GM23248 (cell line): ENCODE measurements at regions not wholly inside any gene's neighbourhood (a gene's known extent, or its start where the extent isn't known, plus 50 kb on each side); places are given as distances from the start of the nearest gene placed in this dataset.

ENCODE experiments used
- DNase-seq: peaks from one replicate; pipeline ENCODE4 v3.0.0-alpha.2; 2015
- H2AFZ ChIP-seq: fragments of 200-600 bp; sonication (generic); 2 replicates; pipeline ENCODE4 v1.6.1; 2016; ENCODE audit warnings: antibody characterized with exemption
- H3F3A ChIP-seq: fragments of 200-600 bp; sonication (generic); 2 replicates; pipeline ENCODE4 v1.6.1; 2016; ENCODE audit warnings: mild to moderate bottlenecking, antibody characterized with exemption, mixed run types; ENCODE audit not compliant: insufficient read depth
- H3K27ac ChIP-seq: fragments of 200-600 bp; sonication (generic); 2 replicates; pipeline ENCODE4 v1.5.1; 2016; ENCODE audit warnings: mild to moderate bottlenecking
- H3K27me3 ChIP-seq: fragments of 200-600 bp; sonication (generic); replicated peaks from 2 replicates; pipeline ENCODE4 v1.6.1; 2016; ENCODE audit warnings: mild to moderate bottlenecking; ENCODE audit not compliant: insufficient read depth
- H3K36me3 ChIP-seq: fragments of 200-600 bp; sonication (generic); 2 replicates; pipeline ENCODE4 v1.6.1; 2016; ENCODE audit warnings: low read depth, mild to moderate bottlenecking
- H3K4me1 ChIP-seq: fragments of 200-600 bp; sonication (generic); 2 replicates; pipeline ENCODE4 v1.6.1; 2016; ENCODE audit warnings: mild to moderate bottlenecking; ENCODE audit not compliant: insufficient read depth
- H3K4me2 ChIP-seq: fragments of 200-600 bp; sonication (generic); one replicate; pipeline ENCODE4 v1.6.1; 2016; ENCODE audit warnings: mild to moderate bottlenecking; ENCODE audit not compliant: unreplicated experiment
- H3K4me3 ChIP-seq: fragments of 200-600 bp; sonication (generic); 2 replicates; pipeline ENCODE4 v1.5.1; 2016; ENCODE audit warnings: mild to moderate bottlenecking
- H3K79me2 ChIP-seq: fragments of 200-600 bp; sonication (generic); 2 replicates; pipeline ENCODE4 v1.6.1; 2016; ENCODE audit warnings: mild to moderate bottlenecking; ENCODE audit not compliant: insufficient read depth
- H3K9ac ChIP-seq: fragments of 200-600 bp; sonication (generic); 2 replicates; pipeline ENCODE4 v1.6.1; 2016; ENCODE audit warnings: mild to moderate bottlenecking
- H3K9me2 ChIP-seq: fragments of 200-600 bp; sonication (generic); 2 replicates; pipeline ENCODE4 v1.6.1; 2016; ENCODE audit warnings: mixed run types, mild to moderate bottlenecking, moderate library complexity; ENCODE audit not compliant: insufficient read depth
- H3K9me3 ChIP-seq: fragments of 200-600 bp; sonication (generic); one replicate; pipeline ENCODE4 v1.6.1; 2017; ENCODE audit warnings: low read depth
- H4K20me1 ChIP-seq: fragments of 200-600 bp; sonication (generic); 2 replicates; pipeline ENCODE4 v1.6.0; 2016; ENCODE audit not compliant: insufficient read depth
- EZH2 ChIP-seq: fragments of 200-600 bp; sonication (generic); IDR thresholded peaks from 2 replicates; pipeline ENCODE4 v1.6.1; 2018; ENCODE audit warnings: antibody characterized with exemption, mild to moderate bottlenecking; ENCODE audit not compliant: insufficient read depth, poor library complexity, severe bottlenecking
- EZH2phosphoT487 ChIP-seq: fragments of 200-600 bp; sonication (generic); IDR thresholded peaks from 2 replicates; pipeline ENCODE4 v1.6.1; 2018; ENCODE audit warnings: antibody characterized with exemption, moderate library complexity, mild to moderate bottlenecking, low read depth; ENCODE audit not compliant: insufficient read depth
- WGBS, 2 experiments: methylation state at CpG; one replicate each; pipeline ENCODE4 v1.1.6; 2015 to 2017; ENCODE audit warnings: low lambda C conversion rate in 2 of 2, low coverage in 1 of 2; ENCODE audit errors: missing lambda C conversion rate in 2 of 2; 5-methylcytosine and 5-hydroxymethylcytosine counted together
- in situ Hi-C: fragments of 300-500 bp; cut with MboI; formaldehyde crosslinking; loops from 2 replicates; pipeline ENCODE4 v1.15.0; 2020

DNA sequence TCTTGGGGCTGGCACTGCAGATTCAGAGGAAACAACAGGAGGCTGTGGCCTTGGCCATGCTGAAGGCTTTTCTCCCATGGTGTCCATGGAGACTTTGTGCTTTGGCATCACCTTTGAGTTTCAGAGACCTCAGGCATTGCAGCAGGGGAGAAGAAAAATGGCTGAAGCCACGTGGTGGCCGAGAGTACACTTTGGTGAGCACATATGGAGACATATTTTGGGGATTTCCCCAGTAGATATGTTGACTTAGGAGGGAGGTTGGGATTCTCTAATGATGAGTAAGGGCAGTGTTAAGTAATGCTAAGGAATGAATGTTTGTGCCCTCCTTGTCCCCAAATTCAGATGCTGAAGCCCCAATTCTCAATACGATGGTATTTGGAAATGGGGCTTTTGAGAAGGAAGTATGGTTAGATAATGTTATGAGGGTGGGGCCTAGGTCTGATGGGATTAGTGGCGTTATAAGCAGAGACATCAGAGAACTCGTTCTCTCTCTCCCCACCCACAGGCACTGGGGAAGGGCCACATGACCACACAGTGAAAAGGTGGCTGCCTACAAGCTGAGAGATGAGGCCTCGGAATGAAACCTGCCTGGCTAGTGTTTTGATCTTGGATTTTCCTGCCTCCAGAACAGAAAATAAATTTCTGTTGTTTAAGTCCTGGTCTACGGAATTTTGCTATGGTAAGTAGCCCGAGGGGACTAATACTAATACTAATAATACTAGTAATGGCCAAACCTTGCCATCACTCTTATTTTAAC, 98.6 kb downstream of the TBX19 start:
- peak; percentile 41 for DNase-seq
- Histone ChIP-seq H3K4me3 (no peak overlapping the region), H3K9me3 (no peaks in the 10 kb centered on the region), H3F3A (no peaks in the 10 kb centered on the region), H4K20me1 (no peaks in the 10 kb centered on the region), H3K4me2 (no peak overlapping the region), H3K4me1 (no peaks in the 10 kb centered on the region), H3K27me3 (no peaks in the 10 kb centered on the region), H3K79me2 (no peaks in the 10 kb centered on the region), H3K9ac (no peak overlapping the region), H3K36me3 (no peaks in the 10 kb centered on the region), H3K9me2 (no peaks in the 10 kb centered on the region), H3K27ac (no peak overlapping the region), H2AFZ (no peak overlapping the region)
- WGBS, 2 experiments = 69 to 81% methylated on average over 8 of the region's 8 CpGs
- in situ Hi-C loops = no loop called here
- TF ChIP-seq EZH2 (no peak), EZH2phosphoT487 (no peak)

DNA sequence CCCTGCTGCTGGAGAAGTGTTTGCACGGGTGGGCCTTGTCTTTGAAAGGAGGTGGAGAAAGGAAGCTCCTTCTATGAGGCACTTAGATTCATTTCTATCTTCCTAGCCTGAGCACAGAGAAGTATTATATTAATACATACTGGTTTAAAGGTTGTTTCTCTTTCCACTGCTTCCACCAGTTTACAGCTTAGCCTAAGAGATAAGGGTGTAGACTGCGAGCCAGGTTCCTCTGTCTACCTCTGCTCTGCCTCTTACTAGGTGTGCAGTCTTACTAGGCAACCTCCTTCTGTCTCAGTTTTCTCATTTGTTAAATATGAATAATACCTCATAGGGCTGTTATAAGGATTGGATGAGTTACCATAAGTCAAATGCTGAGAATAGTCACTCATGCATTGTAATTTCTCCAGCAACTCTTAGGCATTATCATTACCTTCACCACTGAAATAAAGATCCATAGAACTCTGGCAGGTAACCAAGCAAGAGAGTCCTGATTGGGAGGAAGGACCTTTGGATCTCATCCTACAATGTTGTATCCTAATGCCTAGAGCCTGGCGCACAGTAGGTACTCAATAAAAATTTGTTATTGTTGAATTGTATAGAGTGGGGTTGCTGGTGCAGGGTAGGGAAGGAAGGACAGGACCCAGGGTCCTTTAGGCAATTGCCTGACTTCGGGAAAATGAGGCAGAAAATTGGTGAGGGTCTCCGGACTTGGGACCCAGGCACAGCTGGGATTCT, 95.1 kb downstream of the TBX19 start:
- TF ChIP-seq EZH2phosphoT487 = no peak
- TF ChIP-seq EZH2 = no peak
- Histone ChIP-seq H3K9me3 (no peaks in the 10 kb centered on the region), H4K20me1 (no peaks in the 10 kb centered on the region), H3K4me2 (no peak overlapping the region), H3K27ac (no peak overlapping the region), H3K4me1 (no peaks in the 10 kb centered on the region), H3K9me2 (no peaks in the 10 kb centered on the region), H3K79me2 (no peaks in the 10 kb centered on the region), H3K4me3 (no peak overlapping the region), H3F3A (no peaks in the 10 kb centered on the region), H2AFZ (no peak overlapping the region), H3K27me3 (no peaks in the 10 kb centered on the region), H3K9ac (no peak overlapping the region), H3K36me3 (no peaks in the 10 kb centered on the region)
- WGBS, 2 experiments = 70 to 73% methylated on average over 5 of the region's 5 CpGs
- in situ Hi-C loops = no loop called here
- no peak for DNase-seq

DNA sequence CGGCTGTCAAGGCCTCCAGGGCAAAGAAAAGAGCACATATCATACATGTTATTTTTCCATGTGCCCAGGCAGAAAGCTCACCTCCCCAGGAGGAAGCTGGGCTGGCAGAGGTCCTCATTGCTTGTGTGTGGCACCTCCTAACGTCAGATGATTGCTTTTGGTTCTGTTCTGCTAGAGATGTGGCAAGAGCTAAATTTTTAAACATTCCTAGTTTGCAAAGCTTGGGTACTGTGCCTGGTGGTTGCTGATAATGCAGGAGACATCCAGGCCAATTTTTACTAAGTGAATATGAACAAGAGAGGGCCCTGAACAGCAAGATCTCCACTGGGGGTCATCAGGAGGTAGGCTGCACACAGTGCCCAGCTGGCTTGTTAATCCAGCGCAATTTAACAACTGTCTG, 93.9 kb downstream of the TBX19 start:
- H3K9ac ChIP-seq = no peak overlapping the region
- no peaks in the 10 kb centered on the region for H3K9me3 ChIP-seq
- no peaks in the 10 kb centered on the region for H3F3A ChIP-seq
- no peak overlapping the region for H3K27ac ChIP-seq
- H3K36me3 ChIP-seq = no peaks in the 10 kb centered on the region
- no peaks in the 10 kb centered on the region for H3K9me2 ChIP-seq
- in situ Hi-C loops = no loop called here
- no peaks in the 10 kb centered on the region for H3K79me2 ChIP-seq
- no peak for DNase-seq
- H3K4me1 ChIP-seq = no peaks in the 10 kb centered on the region
- TF ChIP-seq EZH2 = no peak
- no peak for TF ChIP-seq EZH2phosphoT487
- no peak overlapping the region for H3K4me3 ChIP-seq
- H3K4me2 ChIP-seq = no peak overlapping the region
- H3K27me3 ChIP-seq = no peaks in the 10 kb centered on the region
- WGBS, 2 experiments = 70 to 73% methylated on average over 3 of the region's 3 CpGs
- H2AFZ ChIP-seq = no peak overlapping the region
- H4K20me1 ChIP-seq = no peaks in the 10 kb centered on the region

DNA sequence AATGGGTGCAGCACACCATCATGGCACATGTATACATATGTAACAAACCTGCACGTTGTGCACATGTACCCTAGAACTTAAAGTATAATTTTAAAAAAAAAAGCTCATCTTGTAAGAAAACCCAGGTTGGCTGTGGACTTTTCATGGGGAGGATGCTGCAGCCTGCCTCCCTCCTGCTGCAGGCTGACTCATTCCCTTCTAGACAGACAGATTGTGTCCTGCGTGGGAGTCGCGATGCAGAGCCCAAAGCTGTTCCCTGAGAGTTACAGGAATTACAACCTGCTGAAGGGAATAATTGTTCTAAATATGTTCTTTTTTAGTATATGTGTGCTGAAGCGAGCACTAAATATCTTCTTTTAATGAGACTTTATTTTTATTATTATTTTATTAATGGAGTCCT, 93.2 kb downstream of the TBX19 start:
- Histone ChIP-seq H4K20me1 (no peaks in the 10 kb centered on the region), H3K4me3 (no peak overlapping the region), H2AFZ (no peak overlapping the region), H3K9me3 (no peaks in the 10 kb centered on the region), H3K4me2 (no peak overlapping the region), H3K79me2 (no peaks in the 10 kb centered on the region), H3K9me2 (no peaks in the 10 kb centered on the region), H3K27me3 (no peaks in the 10 kb centered on the region), H3K36me3 (no peaks in the 10 kb centered on the region), H3K27ac (no peak overlapping the region), H3F3A (no peaks in the 10 kb centered on the region), H3K9ac (no peak overlapping the region), H3K4me1 (no peaks in the 10 kb centered on the region)
- in situ Hi-C loops = no loop called here
- 67 to 75% methylated on average over 5 of the region's 5 CpGs for WGBS, 2 experiments
- TF ChIP-seq EZH2 (no peak), EZH2phosphoT487 (no peak)
- DNase-seq = peak; percentile 49
